WERI-Rb-1 (cell line): ENCODE measurements at regions not wholly inside any gene's neighbourhood (a gene's known extent, or its start where the extent isn't known, plus 50 kb on each side); places are given as distances from the start of the nearest gene placed in this dataset.

ENCODE experiments used
- DNase-seq: peaks from one replicate; pipeline ENCODE4 v3.0.0-alpha.2; 2020
- H3K27ac ChIP-seq: fragments of 250-450 bp; sonication (Bioruptor Pico); 2 replicates; pipeline ENCODE4 v1.5.1; 2020; ENCODE audit warnings: mild to moderate bottlenecking, moderate library complexity
- H3K27me3 ChIP-seq: fragments of 250-450 bp; sonication (Bioruptor Pico); 2 replicates; pipeline ENCODE4 v1.5.1; 2021; ENCODE audit warnings: mild to moderate bottlenecking, low read depth, moderate library complexity; ENCODE audit not compliant: insufficient read depth, severe bottlenecking
- H3K36me3 ChIP-seq: fragments of 250-450 bp; sonication (Bioruptor Pico); 2 replicates; pipeline ENCODE4 v1.5.1; 2020; ENCODE audit warnings: mild to moderate bottlenecking, moderate library complexity
- H3K4me3 ChIP-seq: 2 replicates; pipeline ENCODE4 v1.5.1; 2011; ENCODE audit warnings: low read depth, mild to moderate bottlenecking, control low read depth, low read length
- H3K9me3 ChIP-seq: fragments of 250-450 bp; sonication (Bioruptor Pico); 2 replicates; pipeline ENCODE4 v1.5.1; 2021; ENCODE audit warnings: mild to moderate bottlenecking, moderate library complexity; ENCODE audit not compliant: severe bottlenecking
- CTCF ChIP-seq: IDR thresholded peaks from 2 replicates; pipeline ENCODE4 v1.5.1; 2011; ENCODE audit warnings: low read depth, mild to moderate bottlenecking, control low read depth, inconsistent platforms, low read length

- H3K27me3 ChIP-seq = no peaks in the 10 kb centered on the region
- H3K36me3 ChIP-seq = no peaks in the 10 kb centered on the region
- no peak overlapping the region for H3K4me3 ChIP-seq
- DNase-seq = no peak
- no peak for TF ChIP-seq CTCF
- H3K27ac ChIP-seq = no peak overlapping the region
- no peaks in the 10 kb centered on the region for H3K9me3 ChIP-seq
Observed at GRCh38 chr14:84180336-84180735, 1349.6 kb upstream of the FLRT2 start.

- H3K9me3 ChIP-seq = no peaks in the 10 kb centered on the region
- no peak overlapping the region for H3K4me3 ChIP-seq
- H3K27me3 ChIP-seq = no peaks in the 10 kb centered on the region
- no peaks in the 10 kb centered on the region for H3K36me3 ChIP-seq
- TF ChIP-seq CTCF = no peak
- DNase-seq = no peak
- H3K27ac ChIP-seq = no peak overlapping the region
Observed at GRCh38 chr14:84181072-84181471, 1348.9 kb upstream of the FLRT2 start.

GRCh38 chr14:84195514-84195913, 1334.4 kb upstream of the FLRT2 start:
- Histone ChIP-seq H3K27me3 (no peaks in the 10 kb centered on the region), H3K4me3 (no peak overlapping the region), H3K9me3 (peaks cover 4% of the 10 kb centered on the region), H3K27ac (no peak overlapping the region), H3K36me3 (no peaks in the 10 kb centered on the region)
- no peak for TF ChIP-seq CTCF
- DNase-seq = no peak

GRCh38 chr14:84197704-84198103, 1332.2 kb upstream of the FLRT2 start:
- Histone ChIP-seq H3K9me3 (peaks cover 4% of the 10 kb centered on the region), H3K27me3 (no peaks in the 10 kb centered on the region)

GRCh38 chr14:84202486-84202885, 1327.5 kb upstream of the FLRT2 start:
- H3K9me3 ChIP-seq = no peaks in the 10 kb centered on the region
- DNase-seq = no peak
- no peaks in the 10 kb centered on the region for H3K27me3 ChIP-seq
- no peak overlapping the region for H3K4me3 ChIP-seq
- no peaks in the 10 kb centered on the region for H3K36me3 ChIP-seq
- TF ChIP-seq CTCF = no peak
- H3K27ac ChIP-seq = no peak overlapping the region

More at GRCh38 chr14:84197704-84198103, 1332.2 kb upstream of the FLRT2 start:
- TF ChIP-seq CTCF = no peak
- Histone ChIP-seq H3K27ac (no peak overlapping the region), H3K4me3 (no peak overlapping the region), H3K36me3 (no peaks in the 10 kb centered on the region)
- DNase-seq = no peak

GRCh38 chr14:84203896-84204295, 1326.0 kb upstream of the FLRT2 start:
- no peaks in the 10 kb centered on the region for H3K9me3 ChIP-seq
- no peak for TF ChIP-seq CTCF

More at GRCh38 chr14:84203896-84204295, 1326.0 kb upstream of the FLRT2 start:
- H3K27ac ChIP-seq = no peak overlapping the region
- no peak for DNase-seq
- H3K36me3 ChIP-seq = no peaks in the 10 kb centered on the region
- H3K4me3 ChIP-seq = no peak overlapping the region
- H3K27me3 ChIP-seq = no peaks in the 10 kb centered on the region
